COLO829 (cell line): ENCODE measurements at regions not wholly inside any gene's neighbourhood (a gene's known extent, or its start where the extent isn't known, plus 50 kb on each side); places are given as distances from the start of the nearest gene placed in this dataset.
"Not testable (repeated sequence)": the region's sequence is repeated elsewhere in the genome, so short reads cannot be mapped to it uniquely, and the experiment has no call there.

Source experiments
- DNase-seq: peaks from one replicate; pipeline ENCODE4 v3.0.0; 2012; ENCODE audit warnings: low spot score

GRCh38 chr17:77526259-77526711 lies 385.5 kb downstream of the SEC14L1 start:
- no peak for DNase-seq

- DNase-seq = no peak
These were observed 386.1 kb downstream of the SEC14L1 start for GRCh38 chr17:77526728-77527350.

GRCh38 chr17:77527409-77527808 lies 386.6 kb downstream of the SEC14L1 start:
- DNase-seq = no peak

- no peak for DNase-seq
These were observed 387.2 kb downstream of the SEC14L1 start for GRCh38 chr17:77527836-77528505.

GRCh38 chr17:77528516-77529327 lies 388.0 kb downstream of the SEC14L1 start:
- DNase-seq = no peak

GRCh38 chr17:77529328-77529650 lies 388.5 kb downstream of the SEC14L1 start:
- no peak for DNase-seq

- no peak for DNase-seq
These were observed 389.8 kb downstream of the SEC14L1 start for GRCh38 chr17:77530591-77530990.

GRCh38 chr17:77531002-77531401 lies 390.2 kb downstream of the SEC14L1 start:
- DNase-seq = no peak

- DNase-seq = no peak
These were observed 390.9 kb downstream of the SEC14L1 start for GRCh38 chr17:77531641-77532040.

GRCh38 chr17:77533697-77534096 lies 392.9 kb downstream of the SEC14L1 start:
- DNase-seq = not testable (repeated sequence)

- DNase-seq = no peak
These were observed 393.4 kb downstream of the SEC14L1 start for GRCh38 chr17:77534137-77534536.

- DNase-seq = no peak
These were observed 394.7 kb downstream of the SEC14L1 start for GRCh38 chr17:77535435-77535834.

GRCh38 chr17:77535892-77536291 lies 395.1 kb downstream of the SEC14L1 start:
- no peak for DNase-seq

GRCh38 chr17:77537566-77537965 lies 396.8 kb downstream of the SEC14L1 start:
- no peak for DNase-seq

GRCh38 chr17:77540531-77540930 lies 399.8 kb downstream of the SEC14L1 start:
- DNase-seq = no peak

- no peak for DNase-seq
These were observed 400.2 kb downstream of the SEC14L1 start for GRCh38 chr17:77540975-77541374.

GRCh38 chr17:77542011-77542410 lies 401.2 kb downstream of the SEC14L1 start:
- no peak for DNase-seq

- peak; percentile 68 for DNase-seq
These were observed 402.1 kb downstream of the SEC14L1 start for GRCh38 chr17:77542551-77543490.

GRCh38 chr17:77543801-77544200 lies 403.0 kb downstream of the SEC14L1 start:
- DNase-seq = no peak

- DNase-seq = no peak
These were observed 403.8 kb downstream of the SEC14L1 start for GRCh38 chr17:77544347-77545110.

- DNase-seq = no peak
These were observed 406.0 kb downstream of the SEC14L1 start for GRCh38 chr17:77546772-77547241.
